C4-2B (cell line): ENCODE measurements at regions not wholly inside any gene's neighbourhood (a gene's known extent, or its start where the extent isn't known, plus 50 kb on each side); places are given as distances from the start of the nearest gene placed in this dataset.

Experiments used
- ZFX ChIP-seq: fragments of 450-650 bp; IDR thresholded peaks from 2 replicates; pipeline ENCODE4 v1.6.1; 2017
- TF ChIP-seq, protein P1 (sequence below): fragments of 450-650 bp; conservative IDR thresholded peaks from 2 replicates; pipeline ENCODE4 v1.5.1; 2017; ENCODE audit warnings: mild to moderate bottlenecking

GRCh38 chr17:36727052-36727451 is 125.7 kb downstream of the MRM1 start:
- TF ChIP-seq, protein P1, sequence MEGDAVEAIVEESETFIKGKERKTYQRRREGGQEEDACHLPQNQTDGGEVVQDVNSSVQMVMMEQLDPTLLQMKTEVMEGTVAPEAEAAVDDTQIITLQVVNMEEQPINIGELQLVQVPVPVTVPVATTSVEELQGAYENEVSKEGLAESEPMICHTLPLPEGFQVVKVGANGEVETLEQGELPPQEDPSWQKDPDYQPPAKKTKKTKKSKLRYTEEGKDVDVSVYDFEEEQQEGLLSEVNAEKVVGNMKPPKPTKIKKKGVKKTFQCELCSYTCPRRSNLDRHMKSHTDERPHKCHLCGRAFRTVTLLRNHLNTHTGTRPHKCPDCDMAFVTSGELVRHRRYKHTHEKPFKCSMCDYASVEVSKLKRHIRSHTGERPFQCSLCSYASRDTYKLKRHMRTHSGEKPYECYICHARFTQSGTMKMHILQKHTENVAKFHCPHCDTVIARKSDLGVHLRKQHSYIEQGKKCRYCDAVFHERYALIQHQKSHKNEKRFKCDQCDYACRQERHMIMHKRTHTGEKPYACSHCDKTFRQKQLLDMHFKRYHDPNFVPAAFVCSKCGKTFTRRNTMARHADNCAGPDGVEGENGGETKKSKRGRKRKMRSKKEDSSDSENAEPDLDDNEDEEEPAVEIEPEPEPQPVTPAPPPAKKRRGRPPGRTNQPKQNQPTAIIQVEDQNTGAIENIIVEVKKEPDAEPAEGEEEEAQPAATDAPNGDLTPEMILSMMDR = no peak
- no peak for TF ChIP-seq ZFX
